CD14-positive monocyte (primary cell): ENCODE measurements at regions not wholly inside any gene's neighbourhood (a gene's known extent, or its start where the extent isn't known, plus 50 kb on each side); places are given as distances from the start of the nearest gene placed in this dataset.

Experiments used
- DNase-seq, 3 donors: peaks; one replicate each; pipeline ENCODE4 v3.0.0-alpha.2; 2011 to 2022
- H2AFZ ChIP-seq: 2 replicates; pipeline ENCODE4 v1.6.0; 2012; ENCODE audit warnings: mild to moderate bottlenecking, low read depth, low read length, inconsistent platforms; ENCODE audit not compliant: insufficient read depth, poor library complexity, severe bottlenecking
- H3K27ac ChIP-seq, 2 donors: 1 replicate in 1 of 2; 2 replicates in 1 of 2; pipeline ENCODE4 v1.5.1; 2012 to 2013; ENCODE audit warnings: low read length in 2 of 2, control low read depth in 1 of 2, inconsistent platforms in 1 of 2, low read depth in 1 of 2, mild to moderate bottlenecking in 1 of 2
- H3K27me3 ChIP-seq, 2 donors: one replicate each; pipeline versions ENCODE4 v1.6.0 to v1.6.1; 2011 to 2013; ENCODE audit warnings: low read length in 2 of 2; ENCODE audit not compliant: control insufficient read depth in 2 of 2, insufficient read depth in 2 of 2
- H3K36me3 ChIP-seq, 2 donors: replicated peaks in 1 of 2; 1 replicate in 1 of 2; 2 replicates in 1 of 2; pipeline versions ENCODE4 v1.5.1 to v1.6.1; 2012 to 2013; ENCODE audit warnings: low read length in 2 of 2, control low read depth in 1 of 2, inconsistent platforms in 1 of 2, mild to moderate bottlenecking in 1 of 2; ENCODE audit not compliant: insufficient read depth in 2 of 2, control insufficient read depth in 1 of 2
- H3K4me1 ChIP-seq, 2 donors: 1 replicate in 1 of 2; 2 replicates in 1 of 2; pipeline versions ENCODE4 v1.5.1 to v1.6.1; 2012 to 2013; ENCODE audit warnings: low read length in 2 of 2, control low read depth in 1 of 2, inconsistent platforms in 1 of 2, mild to moderate bottlenecking in 1 of 2, moderate library complexity in 1 of 2; ENCODE audit not compliant: insufficient read depth in 2 of 2, control insufficient read depth in 1 of 2
- H3K4me2 ChIP-seq: replicated peaks from 2 replicates; pipeline ENCODE3; 2012; ENCODE audit warnings: low read length, moderate library complexity, mild to moderate bottlenecking; ENCODE audit not compliant: poor library complexity, severe bottlenecking; ENCODE audit errors: extremely low read depth
- H3K4me3 ChIP-seq, 3 experiments: fragments of 200-600 bp in 1 of 3; sonication (generic) in 1 of 3; replicated peaks in 1 of 3; 1 replicate in 2 of 3; 2 replicates in 1 of 3; pipeline ENCODE4 v1.5.1; 2011 to 2013; ENCODE audit warnings: low read length in 3 of 3, mild to moderate bottlenecking in 3 of 3, control low read depth in 2 of 3, low read depth in 2 of 3, inconsistent platforms in 1 of 3, moderate library complexity in 1 of 3
- H3K79me2 ChIP-seq: 2 replicates; pipeline ENCODE4 v1.6.0; 2012; ENCODE audit warnings: mild to moderate bottlenecking, control low read depth, inconsistent platforms, low read length, moderate library complexity; ENCODE audit not compliant: insufficient read depth
- H3K9ac ChIP-seq: 2 replicates; pipeline ENCODE4 v1.6.0; 2017; ENCODE audit warnings: low read length, mild to moderate bottlenecking; ENCODE audit not compliant: insufficient read depth, poor library complexity, severe bottlenecking
- H3K9me3 ChIP-seq, 2 donors: replicated peaks in 1 of 2; 1 replicate in 1 of 2; 2 replicates in 1 of 2; pipeline versions ENCODE4 v1.5.1 to v1.6.1; 2012 to 2013; ENCODE audit warnings: low read length in 2 of 2, control low read depth in 1 of 2; ENCODE audit not compliant: control insufficient read depth in 1 of 2, insufficient read depth in 1 of 2
- H4K20me1 ChIP-seq: 2 replicates; pipeline ENCODE4 v1.6.0; 2012; ENCODE audit warnings: mild to moderate bottlenecking, low read length, control low read depth, moderate library complexity; ENCODE audit not compliant: insufficient read depth
- H3K27ac Mint-ChIP-seq, 7 donors: one replicate each; pipeline ENCODE4 v1.8.0; 2020; ENCODE audit warnings: mild to moderate bottlenecking in 7 of 7, mixed read lengths in 7 of 7, moderate library complexity in 6 of 7, inconsistent platforms in 2 of 7
- H3K27me3 Mint-ChIP-seq, 3 donors: one replicate each; pipeline ENCODE4 v1.8.0; 2021 to 2022; ENCODE audit warnings: low read depth in 3 of 3, mild to moderate bottlenecking in 3 of 3, mixed read lengths in 3 of 3, moderate library complexity in 3 of 3, inconsistent platforms in 1 of 3
- H3K36me3 Mint-ChIP-seq, 2 donors: one replicate each; pipeline ENCODE4 v1.8.0; 2020; ENCODE audit warnings: mixed read lengths in 2 of 2, inconsistent platforms in 1 of 2, mild to moderate bottlenecking in 1 of 2
- H3K4me1 Mint-ChIP-seq: one replicate; pipeline ENCODE4 v1.8.0; 2020; ENCODE audit warnings: mild to moderate bottlenecking, mixed read lengths
- H3K4me3 Mint-ChIP-seq, 2 donors: one replicate each; pipeline ENCODE4 v1.8.0; 2020; ENCODE audit warnings: mild to moderate bottlenecking in 2 of 2, mixed read lengths in 2 of 2, moderate library complexity in 1 of 2
- H3K9me3 Mint-ChIP-seq, 7 donors: one replicate each; pipeline ENCODE4 v1.8.0; 2020 to 2022; ENCODE audit warnings: mixed read lengths in 7 of 7, mild to moderate bottlenecking in 6 of 7, moderate library complexity in 6 of 7, inconsistent platforms in 2 of 7
- CTCF ChIP-seq: fragments of 200-600 bp; IDR thresholded peaks from one replicate; pipeline ENCODE4 v1.8.0; 2022; ENCODE audit warnings: antibody characterized with exemption, mild to moderate bottlenecking
- WGBS: methylation state at CpG from one replicate; pipeline ENCODE4 v1.1.5; 2013; ENCODE audit warnings: missing lambda C conversion rate; ENCODE audit not compliant: insufficient coverage; 5-methylcytosine and 5-hydroxymethylcytosine counted together
- intact Hi-C, 2 donors: fragments of 100-400 bp; cut with micrococcal nuclease; formaldehyde crosslinking; loops; one replicate each; pipeline versions ENCODE4 v1.15.0 to v1.15.1; 2023

- Histone ChIP-seq H3K4me1 (no peaks in the 10 kb centered on the region), H2AFZ (no peak overlapping the region), H3K36me3 (no peaks in the 10 kb centered on the region), H3K9me3 (peaks cover 0 to 3% of the 10 kb centered on the region in 2 donors), H3K27ac (no peak overlapping the region), H3K4me2 (no peak overlapping the region), H3K79me2 (no peaks in the 10 kb centered on the region), H3K4me3 (no peak overlapping the region), H4K20me1 (no peaks in the 10 kb centered on the region), H3K9ac (no peak overlapping the region), H3K27me3 (no peaks in the 10 kb centered on the region)
- WGBS = 40% methylated on average over 1 of the region's 2 CpGs
- Mint-ChIP-seq H3K27me3 (no peaks in the 10 kb centered on the region), H3K4me3 (no peak overlapping the region), H3K27ac (no peak overlapping the region), H3K4me1 (no peaks in the 10 kb centered on the region), H3K9me3 (peaks cover 0 to 6% (median 3%) of the 10 kb centered on the region in 7 donors), H3K36me3 (no peaks in the 10 kb centered on the region)
- intact Hi-C loops = no loop called here
- no peak for TF ChIP-seq CTCF
- DNase-seq = no peak
Observed at GRCh38 chr18:40094441-40094840, 1860.6 kb upstream of the PIK3C3 start.

- DNase-seq = no peak
- Mint-ChIP-seq H3K4me1 (no peaks in the 10 kb centered on the region), H3K36me3 (no peaks in the 10 kb centered on the region), H3K9me3 (peaks cover 0 to 9% (median 3%) of the 10 kb centered on the region in 7 donors), H3K27ac (no peak overlapping the region), H3K4me3 (no peak overlapping the region), H3K27me3 (peaks cover 0 to 1% (median 0%) of the 10 kb centered on the region in 3 donors)
- Histone ChIP-seq H3K27ac (no peak overlapping the region), H3K9ac (no peak overlapping the region), H3K9me3 (peaks cover 0 to 8% of the 10 kb centered on the region in 2 donors), H3K27me3 (no peaks in the 10 kb centered on the region), H3K4me1 (no peaks in the 10 kb centered on the region), H3K4me3 (no peak overlapping the region), H2AFZ (no peak overlapping the region), H4K20me1 (no peaks in the 10 kb centered on the region), H3K79me2 (no peaks in the 10 kb centered on the region), H3K36me3 (no peaks in the 10 kb centered on the region), H3K4me2 (no peak overlapping the region)
- TF ChIP-seq CTCF = no peak
- intact Hi-C loops = no loop called here
- WGBS = 92% methylated on average over 2 of the region's 3 CpGs
Observed at GRCh38 chr18:40088130-40088529, 1866.9 kb upstream of the PIK3C3 start.
